HEK293 (cell line): ENCODE measurements at regions not wholly inside any gene's neighbourhood (a gene's known extent, or its start where the extent isn't known, plus 50 kb on each side); places are given as distances from the start of the nearest gene placed in this dataset.

Source experiments
- CTCF ChIA-PET: fragments of 350-600 bp; formaldehyde crosslinking; extraction: SDS; loops from one replicate; lab custom pipeline; 2021; ENCODE audit warnings: antibody characterized with exemption; lab: Yijun Ruan, JAX
- POLR2A ChIA-PET: fragments of 300-600 bp; formaldehyde crosslinking; extraction: SDS; loops from one replicate; lab custom pipeline; 2020; ENCODE audit warnings: antibody characterized with exemption, inconsistent platforms; lab: Yijun Ruan, JAX
- H3K27ac ChIP-seq: fragments of 200-500 bp; sonication (Bioruptor generic); 2 replicates; pipeline ENCODE4 v1.5.1; 2014; ENCODE audit warnings: low read depth, low read length, control low read depth, inconsistent platforms; ENCODE audit errors: extremely low read depth
- H3K36me3 ChIP-seq, 2 experiments: fragments of 200-500 bp in 1 of 2; sonication (Bioruptor generic) in 1 of 2; 1 replicate in 1 of 2; 2 replicates in 1 of 2; pipeline ENCODE4 v1.5.1; 2014 to 2017; ENCODE audit warnings: inconsistent platforms in 2 of 2, low read length in 2 of 2; ENCODE audit not compliant: control insufficient read depth in 2 of 2, insufficient read depth in 1 of 2
- H3K4me1 ChIP-seq: fragments of 200-500 bp; sonication (Bioruptor generic); 2 replicates; pipeline ENCODE4 v1.5.1; 2014; ENCODE audit warnings: mild to moderate bottlenecking, low read length, inconsistent platforms; ENCODE audit not compliant: control insufficient read depth, insufficient read depth
- H3K4me3 ChIP-seq: 2 replicates; pipeline ENCODE4 v1.5.1; 2011; ENCODE audit warnings: low read depth, mild to moderate bottlenecking, control low read depth, low read length, moderate library complexity
- H3K9me3 ChIP-seq: fragments of 200-500 bp; sonication (Bioruptor generic); 2 replicates; pipeline ENCODE4 v1.5.1; 2014; ENCODE audit warnings: low read depth, low read length, inconsistent platforms; ENCODE audit not compliant: control insufficient read depth, insufficient read depth
- GLIS1 ChIP-seq: fragments of 450-650 bp; formaldehyde crosslinking; IDR thresholded peaks from 2 replicates; pipeline ENCODE4 v1.5.1; 2016; ENCODE audit warnings: missing biosample characterization, missing genetic modification characterization
- INSM2 ChIP-seq: fragments of 450-650 bp; formaldehyde crosslinking; IDR thresholded peaks from 2 replicates; pipeline ENCODE4 v1.5.1; 2016; ENCODE audit warnings: missing biosample characterization, missing genetic modification characterization
- PBX3 ChIP-seq: sonication (generic); formaldehyde crosslinking; IDR thresholded peaks from 2 replicates; pipeline ENCODE4 v1.8.1; 2022; ENCODE audit warnings: mild to moderate bottlenecking, moderate library complexity, missing genetic modification reagents
- WT1 ChIP-seq: fragments of 450-650 bp; formaldehyde crosslinking; IDR thresholded peaks from 2 replicates; pipeline ENCODE4 v1.5.1; 2016; ENCODE audit warnings: missing biosample characterization, missing genetic modification characterization
- ZFP3 ChIP-seq: fragments of 450-650 bp; formaldehyde crosslinking; IDR thresholded peaks from 2 replicates; pipeline ENCODE4 v1.5.1; 2016; ENCODE audit warnings: low read depth, missing biosample characterization, missing genetic modification characterization
- ZIC2 ChIP-seq: fragments of 450-650 bp; formaldehyde crosslinking; IDR thresholded peaks from 2 replicates; pipeline ENCODE4 v1.5.1; 2016; ENCODE audit warnings: missing biosample characterization, missing genetic modification characterization
- ZNF16 ChIP-seq: fragments of 450-650 bp; formaldehyde crosslinking; IDR thresholded peaks from 2 replicates; pipeline ENCODE4 v1.5.1; 2016; ENCODE audit warnings: low read depth, missing biosample characterization, missing genetic modification characterization
- ZNF169 ChIP-seq: fragments of 450-650 bp; formaldehyde crosslinking; IDR thresholded peaks from 2 replicates; pipeline ENCODE4 v1.5.1; 2016; ENCODE audit warnings: missing biosample characterization, missing genetic modification characterization
- ZNF2 ChIP-seq: fragments of 450-650 bp; formaldehyde crosslinking; IDR thresholded peaks from 2 replicates; pipeline ENCODE4 v1.5.1; 2016; ENCODE audit warnings: missing biosample characterization, missing genetic modification characterization
- ZNF202 ChIP-seq: fragments of 450-650 bp; formaldehyde crosslinking; IDR thresholded peaks from 2 replicates; pipeline ENCODE4 v1.5.1; 2016; ENCODE audit warnings: missing biosample characterization, missing genetic modification characterization, borderline replicate concordance
- ZNF350 ChIP-seq: fragments of 450-650 bp; formaldehyde crosslinking; IDR thresholded peaks from 2 replicates; pipeline ENCODE4 v1.5.0; 2017; ENCODE audit warnings: missing biosample characterization, mild to moderate bottlenecking, missing genetic modification characterization
- ZNF423 ChIP-seq: fragments of 450-650 bp; formaldehyde crosslinking; IDR thresholded peaks from 2 replicates; pipeline ENCODE4 v1.5.1; 2016; ENCODE audit warnings: missing biosample characterization, missing genetic modification characterization
- ZNF544 ChIP-seq: fragments of 450-650 bp; formaldehyde crosslinking; IDR thresholded peaks from 2 replicates; pipeline ENCODE4 v1.5.0; 2017; ENCODE audit warnings: missing biosample characterization, missing genetic modification characterization
- ZNF549 ChIP-seq: fragments of 450-650 bp; IDR thresholded peaks from 2 replicates; pipeline ENCODE4 v1.5.1; 2018; ENCODE audit warnings: missing biosample characterization, missing genetic modification characterization, mild to moderate bottlenecking, inconsistent platforms, moderate library complexity
- ZNF571 ChIP-seq: fragments of 450-650 bp; formaldehyde crosslinking; IDR thresholded peaks from 2 replicates; pipeline ENCODE4 v1.5.0; 2017; ENCODE audit warnings: missing biosample characterization, missing genetic modification characterization
- ZNF639 ChIP-seq: fragments of 450-650 bp; formaldehyde crosslinking; IDR thresholded peaks from 2 replicates; pipeline ENCODE4 v1.5.1; 2016; ENCODE audit warnings: missing biosample characterization, missing genetic modification characterization
- ZNF791 ChIP-seq: fragments of 450-650 bp; formaldehyde crosslinking; IDR thresholded peaks from 2 replicates; pipeline ENCODE4 v1.5.1; 2016; ENCODE audit warnings: missing biosample characterization, missing genetic modification characterization
- ZNF830 ChIP-seq: fragments of 450-650 bp; IDR thresholded peaks from 2 replicates; pipeline ENCODE4 v1.5.0; 2018; ENCODE audit warnings: missing biosample characterization, missing genetic modification characterization, low read depth, mild to moderate bottlenecking, moderate library complexity
- ZNF837 ChIP-seq: fragments of 450-650 bp; formaldehyde crosslinking; IDR thresholded peaks from 2 replicates; pipeline ENCODE4 v1.5.1; 2016; ENCODE audit warnings: missing biosample characterization, missing genetic modification characterization
- TF ChIP-seq, protein P1 (sequence below): fragments of 450-650 bp; formaldehyde crosslinking; IDR thresholded peaks from 2 replicates; pipeline ENCODE4 v1.5.1; 2016; ENCODE audit warnings: missing biosample characterization, missing genetic modification characterization
- TF ChIP-seq, protein P2 (sequence below): fragments of 450-650 bp; formaldehyde crosslinking; IDR thresholded peaks from 2 replicates; pipeline ENCODE4 v1.5.1; 2016; ENCODE audit warnings: missing biosample characterization, missing genetic modification characterization
- TF ChIP-seq, protein P3 (sequence below): fragments of 450-650 bp; formaldehyde crosslinking; IDR thresholded peaks from 2 replicates; pipeline ENCODE4 v1.5.1; 2016; ENCODE audit warnings: missing biosample characterization, missing genetic modification characterization
- TF ChIP-seq, protein P4 (sequence below): fragments of 450-650 bp; IDR thresholded peaks from 2 replicates; pipeline ENCODE4 v1.5.1; 2018; ENCODE audit warnings: missing biosample characterization, missing genetic modification characterization

- H3K27ac ChIP-seq = no peak overlapping the region
- TF ChIP-seq ZNF169 (tag by site-specific recombination) (no peak), ZNF791 (tag by site-specific recombination) (no peak), ZNF571 (tag by site-specific recombination) (no peak), GLIS1 (tag by site-specific recombination) (no peak), ZNF423 (tag by site-specific recombination) (no peak), INSM2 (tag by site-specific recombination) (no peak), ZNF350 (no peak), WT1 (tag by site-specific recombination) (no peak)
- TF ChIP-seq, protein P1, sequence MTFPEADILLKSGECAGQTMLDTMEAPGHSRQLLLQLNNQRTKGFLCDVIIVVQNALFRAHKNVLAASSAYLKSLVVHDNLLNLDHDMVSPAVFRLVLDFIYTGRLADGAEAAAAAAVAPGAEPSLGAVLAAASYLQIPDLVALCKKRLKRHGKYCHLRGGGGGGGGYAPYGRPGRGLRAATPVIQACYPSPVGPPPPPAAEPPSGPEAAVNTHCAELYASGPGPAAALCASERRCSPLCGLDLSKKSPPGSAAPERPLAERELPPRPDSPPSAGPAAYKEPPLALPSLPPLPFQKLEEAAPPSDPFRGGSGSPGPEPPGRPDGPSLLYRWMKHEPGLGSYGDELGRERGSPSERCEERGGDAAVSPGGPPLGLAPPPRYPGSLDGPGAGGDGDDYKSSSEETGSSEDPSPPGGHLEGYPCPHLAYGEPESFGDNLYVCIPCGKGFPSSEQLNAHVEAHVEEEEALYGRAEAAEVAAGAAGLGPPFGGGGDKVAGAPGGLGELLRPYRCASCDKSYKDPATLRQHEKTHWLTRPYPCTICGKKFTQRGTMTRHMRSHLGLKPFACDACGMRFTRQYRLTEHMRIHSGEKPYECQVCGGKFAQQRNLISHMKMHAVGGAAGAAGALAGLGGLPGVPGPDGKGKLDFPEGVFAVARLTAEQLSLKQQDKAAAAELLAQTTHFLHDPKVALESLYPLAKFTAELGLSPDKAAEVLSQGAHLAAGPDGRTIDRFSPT (tag by site-specific recombination) = no peak
- ChIA-PET CTCF (no interaction called here), POLR2A (no interaction called here)
- no peaks in the 10 kb centered on the region for H3K36me3 ChIP-seq
- no peak overlapping the region for H3K4me3 ChIP-seq
- H3K4me1 ChIP-seq = no peaks in the 10 kb centered on the region
- H3K9me3 ChIP-seq = no peaks in the 10 kb centered on the region
These were observed 369.3 kb downstream of the GPATCH2 start for GRCh38 chr1:217261636-217262035.

DNA sequence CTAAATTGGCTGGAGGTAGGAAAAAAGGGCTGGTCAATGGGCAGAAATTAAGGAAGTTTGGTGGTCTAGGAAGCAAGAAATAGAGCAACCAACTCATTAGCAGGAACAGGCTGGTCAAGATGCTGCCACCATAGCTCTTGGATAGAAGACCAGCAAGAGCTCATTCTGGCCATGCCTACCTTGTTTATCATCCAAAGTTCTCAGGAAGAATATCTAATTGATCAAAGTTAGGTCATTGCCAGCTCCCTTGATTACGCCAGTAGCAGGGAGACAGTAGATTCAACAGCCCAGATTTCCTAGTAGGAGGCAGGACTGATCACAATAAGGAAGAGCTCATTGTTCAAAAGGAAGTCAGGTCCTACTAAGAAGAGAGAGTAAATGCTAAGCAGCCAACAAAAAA lies 370.2 kb downstream of the GPATCH2 start:
- Histone ChIP-seq H3K27ac (no peak overlapping the region), H3K4me3 (no peak overlapping the region), H3K36me3 (no peaks in the 10 kb centered on the region), H3K4me1 (no peaks in the 10 kb centered on the region), H3K9me3 (no peaks in the 10 kb centered on the region)
- CTCF ChIA-PET = no interaction called here
- POLR2A ChIA-PET = no interaction called here
- TF ChIP-seq, protein P2, sequence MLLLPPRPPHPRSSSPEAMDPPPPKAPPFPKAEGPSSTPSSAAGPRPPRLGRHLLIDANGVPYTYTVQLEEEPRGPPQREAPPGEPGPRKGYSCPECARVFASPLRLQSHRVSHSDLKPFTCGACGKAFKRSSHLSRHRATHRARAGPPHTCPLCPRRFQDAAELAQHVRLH (tag by site-specific recombination) = no peak
- TF ChIP-seq ZNF830 (tag by site-specific recombination) = no peak

GRCh38 chr1:217253985-217254384 lies 376.9 kb downstream of the GPATCH2 start:
- Histone ChIP-seq H3K27ac (no peak overlapping the region), H3K4me3 (no peak overlapping the region), H3K9me3 (no peaks in the 10 kb centered on the region), H3K4me1 (no peaks in the 10 kb centered on the region), H3K36me3 (no peaks in the 10 kb centered on the region)
- ChIA-PET POLR2A (no interaction called here), CTCF (no interaction called here)
- TF ChIP-seq PBX3 (CRISPR knock-in tag) (no peak), ZIC2 (no peak), ZNF16 (no peak), ZNF549 (tag by site-specific recombination) (no peak), ZFP3 (tag by site-specific recombination) (no peak), ZNF639 (no peak), ZNF202 (no peak), ZNF2 (tag by site-specific recombination) (no peak), ZNF544 (tag by site-specific recombination) (no peak), ZNF837 (no peak)
- TF ChIP-seq, protein P3, sequence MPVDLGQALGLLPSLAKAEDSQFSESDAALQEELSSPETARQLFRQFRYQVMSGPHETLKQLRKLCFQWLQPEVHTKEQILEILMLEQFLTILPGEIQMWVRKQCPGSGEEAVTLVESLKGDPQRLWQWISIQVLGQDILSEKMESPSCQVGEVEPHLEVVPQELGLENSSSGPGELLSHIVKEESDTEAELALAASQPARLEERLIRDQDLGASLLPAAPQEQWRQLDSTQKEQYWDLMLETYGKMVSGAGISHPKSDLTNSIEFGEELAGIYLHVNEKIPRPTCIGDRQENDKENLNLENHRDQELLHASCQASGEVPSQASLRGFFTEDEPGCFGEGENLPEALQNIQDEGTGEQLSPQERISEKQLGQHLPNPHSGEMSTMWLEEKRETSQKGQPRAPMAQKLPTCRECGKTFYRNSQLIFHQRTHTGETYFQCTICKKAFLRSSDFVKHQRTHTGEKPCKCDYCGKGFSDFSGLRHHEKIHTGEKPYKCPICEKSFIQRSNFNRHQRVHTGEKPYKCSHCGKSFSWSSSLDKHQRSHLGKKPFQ (tag by site-specific recombination) = no peak
- TF ChIP-seq, protein P4, sequence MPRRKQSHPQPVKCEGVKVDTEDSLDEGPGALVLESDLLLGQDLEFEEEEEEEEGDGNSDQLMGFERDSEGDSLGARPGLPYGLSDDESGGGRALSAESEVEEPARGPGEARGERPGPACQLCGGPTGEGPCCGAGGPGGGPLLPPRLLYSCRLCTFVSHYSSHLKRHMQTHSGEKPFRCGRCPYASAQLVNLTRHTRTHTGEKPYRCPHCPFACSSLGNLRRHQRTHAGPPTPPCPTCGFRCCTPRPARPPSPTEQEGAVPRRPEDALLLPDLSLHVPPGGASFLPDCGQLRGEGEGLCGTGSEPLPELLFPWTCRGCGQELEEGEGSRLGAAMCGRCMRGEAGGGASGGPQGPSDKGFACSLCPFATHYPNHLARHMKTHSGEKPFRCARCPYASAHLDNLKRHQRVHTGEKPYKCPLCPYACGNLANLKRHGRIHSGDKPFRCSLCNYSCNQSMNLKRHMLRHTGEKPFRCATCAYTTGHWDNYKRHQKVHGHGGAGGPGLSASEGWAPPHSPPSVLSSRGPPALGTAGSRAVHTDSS = no peak
